ENCODE measurements at regions not wholly inside any gene's neighbourhood (a gene's known extent, or its start where the extent isn't known, plus 50 kb on each side); places are given as distances from the start of the nearest gene placed in this dataset.

GRCh38 chr6:95923518-95923917, 92.3 kb upstream of the FUT9 start:
- ATAC-seq (ENCODE audit: low read depth in 2 of 2) (no peak), DNase-seq (peak in 1 of 3 donors; percentile 10)
- H3K4me3 ChIP-seq (ENCODE audit: low read depth, low read length) = no peak overlapping the region
- no peaks in the 10 kb centered on the region for H3K9me3 ChIP-seq (ENCODE audit: control insufficient read depth in 2 of 2, low read length in 2 of 2)
- no peaks in the 10 kb centered on the region for H3K4me1 ChIP-seq (ENCODE audit: control insufficient read depth, insufficient read depth, low read length, poor library complexity, severe bottlenecking)
- H3K27ac ChIP-seq (ENCODE audit: insufficient read depth, low read length, poor library complexity, severe bottlenecking) = no peak overlapping the region
- Mint-ChIP-seq H3K4me1 (no peaks in the 10 kb centered on the region), H3K4me3 (no peak overlapping the region), H3K27ac (peak overlapping the region in 1 of 3 donors; percentile 38), H3K27me3 (no peaks in the 10 kb centered on the region), H3K9me3 (no peaks in the 10 kb centered on the region), H3K36me3 (no peaks in the 10 kb centered on the region)
- H3K27me3 ChIP-seq (ENCODE audit: control insufficient read depth, insufficient read depth, low read length) = no peaks in the 10 kb centered on the region
- no peaks in the 10 kb centered on the region for H3K36me3 ChIP-seq (ENCODE audit: control insufficient read depth, insufficient read depth, low read length)

- H3K4me3 ChIP-seq (ENCODE audit: low read depth, low read length) = no peak overlapping the region
- H3K9me3 Mint-ChIP-seq = no peaks in the 10 kb centered on the region
- no peaks in the 10 kb centered on the region for H3K9me3 ChIP-seq (ENCODE audit: control insufficient read depth in 2 of 2, low read length in 2 of 2)
- no peaks in the 10 kb centered on the region for H3K27me3 Mint-ChIP-seq
- no peaks in the 10 kb centered on the region for H3K4me1 Mint-ChIP-seq
- no peaks in the 10 kb centered on the region for H3K27me3 ChIP-seq (ENCODE audit: control insufficient read depth, insufficient read depth, low read length)
- H3K36me3 ChIP-seq (ENCODE audit: control insufficient read depth, insufficient read depth, low read length) = no peaks in the 10 kb centered on the region
- H3K4me3 Mint-ChIP-seq = no peak overlapping the region
- H3K27ac Mint-ChIP-seq = no peak overlapping the region
- DNase-seq (no peak), ATAC-seq (ENCODE audit: low read depth in 2 of 2) (no peak)
- H3K27ac ChIP-seq (ENCODE audit: insufficient read depth, low read length, poor library complexity, severe bottlenecking) = no peak overlapping the region
- H3K36me3 Mint-ChIP-seq = no peaks in the 10 kb centered on the region
- no peaks in the 10 kb centered on the region for H3K4me1 ChIP-seq (ENCODE audit: control insufficient read depth, insufficient read depth, low read length, poor library complexity, severe bottlenecking)
These were observed 80.0 kb upstream of the FUT9 start for GRCh38 chr6:95935736-95936135.

- H3K9me3 ChIP-seq (ENCODE audit: control insufficient read depth in 2 of 2, low read length in 2 of 2) = no peaks in the 10 kb centered on the region
- Mint-ChIP-seq H3K36me3 (no peaks in the 10 kb centered on the region), H3K9me3 (peaks cover 0 to 6% (median 0%) of the 10 kb centered on the region in 7 donors), H3K27me3 (no peaks in the 10 kb centered on the region), H3K4me1 (no peaks in the 10 kb centered on the region), H3K27ac (no peak overlapping the region), H3K4me3 (no peak overlapping the region)
- DNase-seq (no peak), ATAC-seq (ENCODE audit: low read depth in 2 of 2) (no peak)
- H3K36me3 ChIP-seq (ENCODE audit: control insufficient read depth, insufficient read depth, low read length) = no peaks in the 10 kb centered on the region
- no peak overlapping the region for H3K27ac ChIP-seq (ENCODE audit: insufficient read depth, low read length, poor library complexity, severe bottlenecking)
- no peaks in the 10 kb centered on the region for H3K27me3 ChIP-seq (ENCODE audit: control insufficient read depth, insufficient read depth, low read length)
- no peaks in the 10 kb centered on the region for H3K4me1 ChIP-seq (ENCODE audit: control insufficient read depth, insufficient read depth, low read length, poor library complexity, severe bottlenecking)
- no peak overlapping the region for H3K4me3 ChIP-seq (ENCODE audit: low read depth, low read length)
These were observed 68.9 kb upstream of the FUT9 start for GRCh38 chr6:95946906-95947305.

GRCh38 chr6:95948324-95948723, 67.5 kb upstream of the FUT9 start:
- H3K9me3 ChIP-seq (ENCODE audit: control insufficient read depth in 2 of 2, low read length in 2 of 2) = no peaks in the 10 kb centered on the region
- Mint-ChIP-seq H3K27ac (no peak overlapping the region), H3K9me3 (peaks cover 0 to 5% (median 0%) of the 10 kb centered on the region in 7 donors), H3K27me3 (no peaks in the 10 kb centered on the region), H3K4me1 (no peaks in the 10 kb centered on the region), H3K4me3 (no peak overlapping the region), H3K36me3 (no peaks in the 10 kb centered on the region)
- no peak for ATAC-seq (ENCODE audit: low read depth in 2 of 2)
- DNase-seq = no peak
- no peak overlapping the region for H3K4me3 ChIP-seq (ENCODE audit: low read depth, low read length)
- no peaks in the 10 kb centered on the region for H3K36me3 ChIP-seq (ENCODE audit: control insufficient read depth, insufficient read depth, low read length)
- H3K27me3 ChIP-seq (ENCODE audit: control insufficient read depth, insufficient read depth, low read length) = no peaks in the 10 kb centered on the region
- H3K4me1 ChIP-seq (ENCODE audit: control insufficient read depth, insufficient read depth, low read length, poor library complexity, severe bottlenecking) = no peaks in the 10 kb centered on the region
- no peak overlapping the region for H3K27ac ChIP-seq (ENCODE audit: insufficient read depth, low read length, poor library complexity, severe bottlenecking)

- H3K4me1 ChIP-seq (ENCODE audit: control insufficient read depth, insufficient read depth, low read length, poor library complexity, severe bottlenecking) = no peaks in the 10 kb centered on the region
- H3K27me3 ChIP-seq (ENCODE audit: control insufficient read depth, insufficient read depth, low read length) = no peaks in the 10 kb centered on the region
- Mint-ChIP-seq H3K36me3 (no peaks in the 10 kb centered on the region), H3K4me3 (no peak overlapping the region), H3K4me1 (no peaks in the 10 kb centered on the region), H3K9me3 (peaks cover 0 to 5% (median 0%) of the 10 kb centered on the region in 7 donors), H3K27me3 (no peaks in the 10 kb centered on the region), H3K27ac (no peak overlapping the region)
- DNase-seq = no peak
- ATAC-seq (ENCODE audit: low read depth in 2 of 2) = no peak
- H3K36me3 ChIP-seq (ENCODE audit: control insufficient read depth, insufficient read depth, low read length) = no peaks in the 10 kb centered on the region
- no peak overlapping the region for H3K4me3 ChIP-seq (ENCODE audit: low read depth, low read length)
- H3K9me3 ChIP-seq (ENCODE audit: control insufficient read depth in 2 of 2, low read length in 2 of 2) = no peaks in the 10 kb centered on the region
- H3K27ac ChIP-seq (ENCODE audit: insufficient read depth, low read length, poor library complexity, severe bottlenecking) = no peak overlapping the region
These were observed 65.8 kb upstream of the FUT9 start for GRCh38 chr6:95949985-95950384.

- ATAC-seq (ENCODE audit: low read depth in 2 of 2) (no peak), DNase-seq (no peak)
- H3K4me1 Mint-ChIP-seq = no peaks in the 10 kb centered on the region
- peaks cover 0 to 7% (median 0%) of the 10 kb centered on the region in 7 donors for H3K9me3 Mint-ChIP-seq
- H3K27me3 ChIP-seq (ENCODE audit: control insufficient read depth, insufficient read depth, low read length) = no peaks in the 10 kb centered on the region
- H3K27ac ChIP-seq (ENCODE audit: insufficient read depth, low read length, poor library complexity, severe bottlenecking) = no peak overlapping the region
- no peaks in the 10 kb centered on the region for H3K4me1 ChIP-seq (ENCODE audit: control insufficient read depth, insufficient read depth, low read length, poor library complexity, severe bottlenecking)
- H3K27ac Mint-ChIP-seq = no peak overlapping the region
- no peaks in the 10 kb centered on the region for H3K36me3 ChIP-seq (ENCODE audit: control insufficient read depth, insufficient read depth, low read length)
- no peaks in the 10 kb centered on the region for H3K27me3 Mint-ChIP-seq
- H3K4me3 ChIP-seq (ENCODE audit: low read depth, low read length) = no peak overlapping the region
- no peaks in the 10 kb centered on the region for H3K36me3 Mint-ChIP-seq
- no peaks in the 10 kb centered on the region for H3K9me3 ChIP-seq (ENCODE audit: control insufficient read depth in 2 of 2, low read length in 2 of 2)
- H3K4me3 Mint-ChIP-seq = no peak overlapping the region
These were observed 57.1 kb upstream of the FUT9 start for GRCh38 chr6:95958686-95959085.

GRCh38 chr6:95959261-95959660, 56.5 kb upstream of the FUT9 start:
- Mint-ChIP-seq H3K27me3 (no peaks in the 10 kb centered on the region), H3K4me1 (no peaks in the 10 kb centered on the region), H3K36me3 (no peaks in the 10 kb centered on the region), H3K27ac (no peak overlapping the region), H3K9me3 (peaks cover 0 to 7% (median 0%) of the 10 kb centered on the region in 7 donors), H3K4me3 (no peak overlapping the region)
- DNase-seq (no peak), ATAC-seq (ENCODE audit: low read depth in 2 of 2) (no peak)
- Histone ChIP-seq H3K27ac (ENCODE audit: insufficient read depth, low read length, poor library complexity, severe bottlenecking) (no peak overlapping the region), H3K4me1 (ENCODE audit: control insufficient read depth, insufficient read depth, low read length, poor library complexity, severe bottlenecking) (no peaks in the 10 kb centered on the region), H3K4me3 (ENCODE audit: low read depth, low read length) (no peak overlapping the region), H3K36me3 (ENCODE audit: control insufficient read depth, insufficient read depth, low read length) (no peaks in the 10 kb centered on the region), H3K9me3 (ENCODE audit: control insufficient read depth in 2 of 2, low read length in 2 of 2) (no peaks in the 10 kb centered on the region), H3K27me3 (ENCODE audit: control insufficient read depth, insufficient read depth, low read length) (no peaks in the 10 kb centered on the region)
